ENCODE measurements at regions not wholly inside any gene's neighbourhood (a gene's known extent, or its start where the extent isn't known, plus 50 kb on each side); places are given as distances from the start of the nearest gene placed in this dataset.

GRCh38 chr20:57788936-57789613 lies 79.3 kb upstream of the PMEPA1 start:
- H3K4me2 ChIP-seq (ENCODE audit: low read length): no peak overlapping the region
- no peak overlapping the region for H2AFZ ChIP-seq (ENCODE audit: low read length)
- no peak overlapping the region for H3K4me3 ChIP-seq (ENCODE audit: low read depth, low read length, poor library complexity, severe bottlenecking)
- H3K4me1 ChIP-seq (ENCODE audit: insufficient read depth, low read length, severe bottlenecking): no peaks in the 10 kb centered on the region
- no peak for TF ChIP-seq EZH2 (IDR thresholded peaks at IDR 0.05; ENCODE audit: borderline replicate concordance, low read length)
- TF ChIP-seq CTCF (IDR thresholded peaks at IDR 0.05; ENCODE audit: low read length): no peak
- H3K9me3 ChIP-seq (ENCODE audit: low read length): no peaks in the 10 kb centered on the region
- peaks cover 5% of the 10 kb centered on the region; the same call in 1 of the 2 replicates for H3K27me3 ChIP-seq (ENCODE audit: insufficient read depth, low read length)
- H3K79me2 ChIP-seq (ENCODE audit: insufficient read depth, low read length): no peaks in the 10 kb centered on the region
- H3K9me2 ChIP-seq (ENCODE audit: low read depth, low read length): no peaks in the 10 kb centered on the region
- H3K36me3 ChIP-seq (ENCODE audit: insufficient read depth, low read length): no peaks in the 10 kb centered on the region
- H4K20me1 ChIP-seq (ENCODE audit: insufficient read depth, low read length): no peaks in the 10 kb centered on the region
- no peaks in the 10 kb centered on the region for H3F3A ChIP-seq (ENCODE audit: insufficient read depth, low read length)
- no peak overlapping the region for H3K27ac ChIP-seq (ENCODE audit: low read depth, low read length, poor library complexity, severe bottlenecking)
- H3K9ac ChIP-seq (ENCODE audit: low read length): no peak overlapping the region

GRCh38 chr20:57787990-57788781 lies 78.4 kb upstream of the PMEPA1 start:
- Histone ChIP-seq H3K9ac (ENCODE audit: low read length) (no peak overlapping the region), H3K36me3 (ENCODE audit: insufficient read depth, low read length) (no peaks in the 10 kb centered on the region), H3K27ac (ENCODE audit: low read depth, low read length, poor library complexity, severe bottlenecking) (no peak overlapping the region), H4K20me1 (ENCODE audit: insufficient read depth, low read length) (no peaks in the 10 kb centered on the region), H3K4me3 (ENCODE audit: low read depth, low read length, poor library complexity, severe bottlenecking) (no peak overlapping the region), H3K9me2 (ENCODE audit: low read depth, low read length) (no peaks in the 10 kb centered on the region), H3K4me2 (ENCODE audit: low read length) (no peak overlapping the region), H3K9me3 (ENCODE audit: low read length) (no peaks in the 10 kb centered on the region), H3F3A (ENCODE audit: insufficient read depth, low read length) (no peaks in the 10 kb centered on the region), H2AFZ (ENCODE audit: low read length) (no peak overlapping the region), H3K27me3 (ENCODE audit: insufficient read depth, low read length) (peaks cover 5% of the 10 kb centered on the region; the same call in 1 of the 2 replicates), H3K79me2 (ENCODE audit: insufficient read depth, low read length) (no peaks in the 10 kb centered on the region), H3K4me1 (ENCODE audit: insufficient read depth, low read length, severe bottlenecking) (no peaks in the 10 kb centered on the region)
- TF ChIP-seq EZH2 (IDR thresholded peaks at IDR 0.05; ENCODE audit: borderline replicate concordance, low read length): no peak
- no peak for TF ChIP-seq CTCF (IDR thresholded peaks at IDR 0.05; ENCODE audit: low read length)

- H3K79me2 ChIP-seq (ENCODE audit: insufficient read depth, low read length): no peaks in the 10 kb centered on the region
- no peak overlapping the region for H3K4me3 ChIP-seq (ENCODE audit: low read depth, low read length, poor library complexity, severe bottlenecking)
- H3K27me3 ChIP-seq (ENCODE audit: insufficient read depth, low read length): peaks cover 5% of the 10 kb centered on the region; the same call in 1 of the 2 replicates
- H2AFZ ChIP-seq (ENCODE audit: low read length): no peak overlapping the region
- H3K9me3 ChIP-seq (ENCODE audit: low read length): no peaks in the 10 kb centered on the region
- H3K9me2 ChIP-seq (ENCODE audit: low read depth, low read length): no peaks in the 10 kb centered on the region
- TF ChIP-seq EZH2 (IDR thresholded peaks at IDR 0.05; ENCODE audit: borderline replicate concordance, low read length) (no peak), CTCF (IDR thresholded peaks at IDR 0.05; ENCODE audit: low read length) (no peak)
- no peaks in the 10 kb centered on the region for H3K36me3 ChIP-seq (ENCODE audit: insufficient read depth, low read length)
- no peak overlapping the region for H3K27ac ChIP-seq (ENCODE audit: low read depth, low read length, poor library complexity, severe bottlenecking)
- H3K4me1 ChIP-seq (ENCODE audit: insufficient read depth, low read length, severe bottlenecking): no peaks in the 10 kb centered on the region
- H3K4me2 ChIP-seq (ENCODE audit: low read length): no peak overlapping the region
- H3K9ac ChIP-seq (ENCODE audit: low read length): no peak overlapping the region
- no peaks in the 10 kb centered on the region for H4K20me1 ChIP-seq (ENCODE audit: insufficient read depth, low read length)
- no peaks in the 10 kb centered on the region for H3F3A ChIP-seq (ENCODE audit: insufficient read depth, low read length)
Measured at GRCh38 chr20:57787151-57787989, 77.6 kb upstream of the PMEPA1 start.

All from OCI-LY1 (cell line).